ENCODE measurements at regions not wholly inside any gene's neighbourhood (a gene's known extent, or its start where the extent isn't known, plus 50 kb on each side); places are given as distances from the start of the nearest gene placed in this dataset.

GRCh38 chr7:47100148-47100816 lies 481.6 kb downstream of the TNS3 start:
- no peaks in the 10 kb centered on the region for H3K27me3 ChIP-seq (ENCODE audit: insufficient read depth, poor library complexity, severe bottlenecking)
- ATAC-seq (ENCODE audit: low read depth) (no peak), DNase-seq (ENCODE audit: low spot score) (no peak)
- no peaks in the 10 kb centered on the region for H3K9me3 ChIP-seq (ENCODE audit: severe bottlenecking)
- TF ChIP-seq CTCF (IDR thresholded peaks at IDR 0.05; ENCODE audit: poor library complexity, severe bottlenecking) = no peak
- H3K36me3 ChIP-seq (ENCODE audit: low read depth) = no peaks in the 10 kb centered on the region
- H3K4me1 ChIP-seq (ENCODE audit: insufficient read depth, poor library complexity, severe bottlenecking) = no peaks in the 10 kb centered on the region
- no peak overlapping the region for H3K27ac ChIP-seq (ENCODE audit: poor library complexity, severe bottlenecking)
- no peak overlapping the region for H3K4me3 ChIP-seq (ENCODE audit: severe bottlenecking)

- H3K9me3 ChIP-seq (ENCODE audit: severe bottlenecking) = no peaks in the 10 kb centered on the region
These were observed 484.5 kb downstream of the TNS3 start for GRCh38 chr7:47097431-47097830.

GRCh38 chr7:47095946-47096345 lies 486.0 kb downstream of the TNS3 start:
- ATAC-seq (ENCODE audit: low read depth) (no peak), DNase-seq (ENCODE audit: low spot score) (no peak)
- Histone ChIP-seq H3K27ac (ENCODE audit: poor library complexity, severe bottlenecking) (no peak overlapping the region), H3K27me3 (ENCODE audit: insufficient read depth, poor library complexity, severe bottlenecking) (no peaks in the 10 kb centered on the region), H3K4me3 (ENCODE audit: severe bottlenecking) (no peak overlapping the region), H3K9me3 (ENCODE audit: severe bottlenecking) (no peaks in the 10 kb centered on the region), H3K4me1 (ENCODE audit: insufficient read depth, poor library complexity, severe bottlenecking) (no peaks in the 10 kb centered on the region), H3K36me3 (ENCODE audit: low read depth) (no peaks in the 10 kb centered on the region)
- no peak for TF ChIP-seq CTCF (IDR thresholded peaks at IDR 0.05; ENCODE audit: poor library complexity, severe bottlenecking)

More at GRCh38 chr7:47097431-47097830, 484.5 kb downstream of the TNS3 start:
- Histone ChIP-seq H3K27ac (ENCODE audit: poor library complexity, severe bottlenecking) (no peak overlapping the region), H3K27me3 (ENCODE audit: insufficient read depth, poor library complexity, severe bottlenecking) (no peaks in the 10 kb centered on the region), H3K4me3 (ENCODE audit: severe bottlenecking) (no peak overlapping the region), H3K4me1 (ENCODE audit: insufficient read depth, poor library complexity, severe bottlenecking) (no peaks in the 10 kb centered on the region), H3K36me3 (ENCODE audit: low read depth) (no peaks in the 10 kb centered on the region)
- TF ChIP-seq CTCF (IDR thresholded peaks at IDR 0.05; ENCODE audit: poor library complexity, severe bottlenecking) = no peak
- no peak for ATAC-seq (ENCODE audit: low read depth)
- no peak for DNase-seq (ENCODE audit: low spot score)

GRCh38 chr7:47094462-47094861 lies 487.4 kb downstream of the TNS3 start:
- Histone ChIP-seq H3K27me3 (ENCODE audit: insufficient read depth, poor library complexity, severe bottlenecking) (no peaks in the 10 kb centered on the region), H3K9me3 (ENCODE audit: severe bottlenecking) (no peaks in the 10 kb centered on the region), H3K36me3 (ENCODE audit: low read depth) (no peaks in the 10 kb centered on the region), H3K4me1 (ENCODE audit: insufficient read depth, poor library complexity, severe bottlenecking) (no peaks in the 10 kb centered on the region), H3K27ac (ENCODE audit: poor library complexity, severe bottlenecking) (no peak overlapping the region), H3K4me3 (ENCODE audit: severe bottlenecking) (no peak overlapping the region)
- DNase-seq (ENCODE audit: low spot score) (no peak), ATAC-seq (ENCODE audit: low read depth) (no peak)
- TF ChIP-seq CTCF (IDR thresholded peaks at IDR 0.05; ENCODE audit: poor library complexity, severe bottlenecking) = no peak
